NCI-H146 treated with DMSO at 0.1 percent for 48 hours (cell line): ENCODE measurements at regions not wholly inside any gene's neighbourhood (a gene's known extent, or its start where the extent isn't known, plus 50 kb on each side); places are given as distances from the start of the nearest gene placed in this dataset.

Experiments used
- DNase-seq: peaks from one replicate; lab custom pipeline; 2025; ENCODE audit not compliant: unreplicated experiment; lab: John Stamatoyannopoulos, UW

DNA sequence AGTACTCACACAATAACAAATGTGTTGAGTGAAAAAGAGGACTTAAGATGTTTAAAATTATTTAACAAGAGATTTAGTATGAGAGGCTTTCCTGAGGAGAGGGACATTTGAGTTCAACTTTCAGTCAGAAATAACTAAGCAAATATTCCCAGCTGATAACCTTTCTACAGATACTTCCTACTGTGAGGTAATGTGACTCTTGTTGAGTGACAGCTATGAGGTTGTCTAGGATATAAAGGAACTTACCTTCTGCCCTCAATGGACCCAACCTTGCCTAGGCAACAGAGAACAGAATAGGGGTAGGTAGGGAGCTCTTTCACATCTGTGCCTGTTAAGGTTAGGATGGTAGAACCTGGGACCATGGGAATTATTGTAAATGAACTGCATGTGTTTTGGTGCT, 54.7 kb downstream of the GLUD2 start:
- no peak for DNase-seq

DNA sequence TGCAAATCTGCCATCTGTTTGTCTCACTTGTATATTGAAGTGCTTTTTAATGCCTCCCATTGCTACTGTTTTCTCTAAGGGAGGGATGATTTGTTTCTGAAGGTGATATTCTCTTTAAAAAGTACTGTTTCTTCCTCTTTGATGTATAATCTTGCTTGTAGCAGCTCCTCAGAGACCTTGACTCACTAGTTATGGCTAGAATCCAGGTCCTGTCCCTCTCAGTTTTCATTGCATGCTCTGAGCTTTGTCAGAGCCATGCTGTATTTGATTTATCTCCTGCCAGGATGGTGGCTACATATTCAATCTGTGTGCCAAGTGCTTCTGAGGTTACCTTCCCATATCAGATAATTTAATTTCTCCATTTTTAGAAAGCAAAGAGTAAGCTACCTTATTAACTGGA, 56.0 kb downstream of the GLUD2 start:
- DNase-seq: no peak

DNA sequence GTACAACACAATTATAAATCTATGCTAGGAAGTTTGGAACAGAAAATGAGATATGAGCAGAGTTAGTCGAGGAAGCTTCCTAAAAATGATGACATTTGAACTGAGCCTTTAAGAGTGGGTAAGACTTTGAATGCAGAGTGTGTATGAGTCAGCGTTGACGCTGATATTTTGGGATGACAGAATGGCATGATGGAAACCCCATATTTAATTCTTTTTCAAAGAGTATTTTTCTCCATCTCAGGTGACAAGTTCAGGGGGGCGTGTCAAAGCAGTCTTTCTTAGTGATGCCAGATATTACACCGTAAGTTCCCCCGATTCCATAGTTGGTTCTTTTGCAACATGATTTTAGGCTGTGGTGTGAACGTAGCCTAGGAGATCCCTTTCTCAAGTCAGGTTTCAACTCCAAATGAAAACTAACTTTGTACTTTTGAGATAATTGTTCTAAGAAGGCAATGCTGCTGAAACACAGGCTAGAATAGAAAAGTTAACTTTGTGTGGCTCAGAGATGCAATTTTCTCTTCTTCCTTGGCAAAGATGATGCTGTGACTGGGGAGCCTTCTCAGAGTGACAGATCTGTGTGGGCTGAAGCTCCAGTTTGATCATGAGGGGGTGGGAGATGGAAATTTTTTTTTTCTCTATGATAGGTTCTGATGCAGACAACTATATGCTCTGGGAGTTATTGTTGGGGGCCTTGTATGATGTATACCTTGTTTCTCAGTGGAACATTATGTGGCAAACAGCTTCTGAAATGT, 59.2 kb downstream of the GLUD2 start:
- DNase-seq: no peak

DNA sequence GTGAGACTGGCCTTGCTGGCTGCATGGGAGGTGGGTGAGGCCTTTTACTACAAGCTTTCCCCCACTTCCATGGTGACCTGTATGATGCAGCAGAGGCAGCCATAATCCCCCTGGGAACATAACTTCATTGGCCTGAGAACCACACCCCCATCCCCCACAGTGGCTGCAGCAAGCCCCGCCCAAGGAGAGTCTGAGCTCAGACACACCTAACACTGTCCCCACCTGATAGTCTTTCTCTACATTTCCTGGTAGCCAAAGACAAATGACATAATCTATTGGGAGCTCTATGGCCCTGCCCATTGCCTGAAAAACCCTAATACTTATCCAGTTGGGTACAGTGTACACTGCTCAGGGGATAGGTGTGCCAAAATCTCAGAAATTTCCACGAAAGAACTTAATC, 62.6 kb downstream of the GLUD2 start:
- no peak for DNase-seq

DNA sequence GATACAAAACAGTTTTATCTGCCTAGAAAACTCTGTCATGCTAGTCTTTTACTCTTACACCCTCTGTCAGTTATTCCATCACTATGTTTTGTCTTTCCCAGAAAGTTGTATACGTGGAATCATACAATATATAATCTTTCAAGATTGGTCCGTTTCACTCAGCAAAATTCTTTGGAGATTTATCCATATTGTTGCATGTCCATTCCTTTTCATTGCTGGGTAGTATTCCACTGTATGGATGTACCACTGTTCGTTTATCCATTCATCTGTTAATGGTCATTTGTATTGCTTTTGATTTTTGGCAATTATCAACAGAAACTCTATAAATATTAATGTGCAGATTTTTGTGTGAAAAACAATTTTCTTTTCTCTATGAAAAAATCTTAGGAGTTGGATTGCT, 63.1 kb downstream of the GLUD2 start:
- DNase-seq: no peak

DNA sequence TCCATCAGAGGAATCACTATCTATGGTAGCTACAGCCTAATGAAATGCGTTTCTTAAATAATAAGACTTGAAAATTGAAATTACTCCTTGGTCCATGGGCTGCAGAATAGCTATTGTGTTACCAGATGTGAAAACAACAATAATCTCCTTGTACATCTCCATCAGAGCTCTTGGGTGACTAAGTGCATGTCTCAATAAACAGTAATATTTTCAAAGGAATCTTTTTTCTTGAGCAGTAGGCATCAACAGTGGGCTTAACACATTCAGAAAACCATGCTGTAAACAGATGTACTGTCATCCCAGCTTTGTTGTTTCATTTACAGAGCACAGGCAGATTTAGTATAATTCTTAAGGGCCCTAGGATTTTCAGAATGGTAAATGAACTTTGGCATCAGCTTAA, 67.3 kb downstream of the GLUD2 start:
- no peak for DNase-seq

DNA sequence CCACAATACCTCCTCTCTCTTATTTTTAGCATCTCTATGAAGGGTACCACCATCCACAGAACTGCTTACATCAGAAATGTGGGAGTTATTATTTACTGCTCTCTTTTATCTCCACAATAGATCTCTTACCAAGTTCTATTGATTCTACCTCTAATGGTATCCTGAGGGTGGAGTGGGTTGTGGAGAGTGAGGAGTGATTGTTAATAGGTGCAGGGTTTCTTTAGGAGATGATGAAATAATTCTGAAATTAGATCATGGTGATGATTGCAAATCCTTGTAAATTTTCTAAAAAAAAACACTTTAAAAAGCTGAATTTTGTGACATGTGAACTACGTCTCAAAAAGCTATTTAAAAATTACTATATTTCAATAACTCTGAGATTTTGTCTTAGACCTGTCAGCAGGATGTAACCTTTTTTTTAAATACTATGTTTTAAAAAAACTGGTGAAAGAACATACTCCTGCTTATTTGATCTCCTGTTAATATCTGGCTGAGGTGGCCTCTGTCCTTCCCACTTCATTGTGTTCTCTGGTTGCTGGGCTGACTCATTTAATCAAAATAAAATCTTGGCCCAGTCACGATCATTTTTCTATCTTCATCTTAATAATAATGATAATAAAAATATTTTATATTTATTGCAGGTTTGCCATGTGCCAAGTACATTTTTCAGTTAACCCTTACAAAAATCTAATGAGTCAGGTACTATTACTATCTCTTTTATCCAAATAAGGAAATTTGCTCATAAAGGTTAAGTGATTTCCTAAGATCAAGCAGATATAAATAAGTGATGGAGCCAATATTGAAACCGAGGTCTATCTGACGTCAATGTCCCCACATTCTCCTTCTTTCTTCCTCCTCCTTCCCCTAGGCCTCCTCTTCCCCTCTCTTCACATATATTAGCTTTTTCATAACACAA, 73.5 kb downstream of the GLUD2 start:
- no peak for DNase-seq

DNA sequence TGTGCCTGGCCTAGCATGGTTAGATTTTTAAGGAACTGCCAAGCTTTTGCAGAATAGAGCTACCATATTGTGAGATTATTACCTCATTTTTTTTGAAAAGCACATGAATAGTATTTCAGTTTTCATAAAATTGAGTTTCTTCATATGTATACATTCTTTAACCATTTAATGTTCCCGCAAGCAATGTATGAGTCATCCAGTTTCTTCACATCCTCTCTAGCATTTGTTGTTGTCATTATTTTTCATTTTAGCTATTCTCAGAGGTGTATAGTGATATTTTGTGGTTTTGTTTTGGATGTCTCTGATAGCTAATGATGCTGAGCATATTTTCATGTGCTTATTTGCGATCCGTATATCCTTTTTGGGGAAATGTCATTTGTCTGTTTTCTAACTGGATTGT, 74.9 kb downstream of the GLUD2 start:
- DNase-seq: no peak

DNA sequence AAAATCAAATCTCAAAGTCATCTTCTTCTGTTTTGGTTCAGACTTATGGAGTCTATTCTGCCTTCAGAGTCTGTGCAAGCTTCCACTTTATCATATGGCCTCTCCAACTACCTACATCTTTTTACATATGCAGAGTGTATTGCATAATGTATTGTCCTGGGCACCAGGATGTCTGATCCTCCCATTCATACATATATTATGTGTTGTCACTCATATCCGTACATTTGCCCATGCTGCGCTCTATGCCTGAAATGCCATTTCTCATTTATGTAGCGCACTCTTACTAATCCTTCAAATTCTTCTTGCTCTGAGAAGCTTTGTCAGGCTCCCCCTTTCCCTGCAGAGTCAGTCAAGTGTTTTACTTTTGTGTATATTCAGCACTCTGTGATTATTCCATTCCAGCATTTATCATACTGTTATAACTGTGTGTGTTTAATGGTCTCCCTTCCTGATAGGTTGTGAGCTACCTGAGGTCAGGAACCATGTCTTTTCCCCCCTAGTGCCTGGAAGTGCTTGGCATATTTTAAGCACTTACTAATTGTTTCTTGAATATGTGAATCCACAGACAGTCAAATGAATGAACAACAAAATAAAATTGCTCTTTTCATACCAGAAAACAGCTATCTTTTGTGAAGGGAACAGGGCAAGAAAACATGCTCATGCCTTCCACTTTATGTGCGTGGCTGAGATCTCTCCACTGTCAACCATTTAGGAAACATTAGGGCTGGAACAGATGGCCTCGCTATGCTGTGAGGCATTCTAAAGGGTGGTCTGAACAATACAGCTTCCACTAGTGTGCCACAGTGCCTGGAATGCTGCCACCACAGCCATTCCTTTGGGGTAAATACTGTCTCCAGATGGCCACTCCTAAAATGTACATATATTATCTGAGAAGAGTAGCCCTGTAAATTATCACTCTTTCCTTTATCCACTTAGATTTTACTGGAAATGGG, 81.8 kb downstream of the GLUD2 start:
- no peak for DNase-seq

DNA sequence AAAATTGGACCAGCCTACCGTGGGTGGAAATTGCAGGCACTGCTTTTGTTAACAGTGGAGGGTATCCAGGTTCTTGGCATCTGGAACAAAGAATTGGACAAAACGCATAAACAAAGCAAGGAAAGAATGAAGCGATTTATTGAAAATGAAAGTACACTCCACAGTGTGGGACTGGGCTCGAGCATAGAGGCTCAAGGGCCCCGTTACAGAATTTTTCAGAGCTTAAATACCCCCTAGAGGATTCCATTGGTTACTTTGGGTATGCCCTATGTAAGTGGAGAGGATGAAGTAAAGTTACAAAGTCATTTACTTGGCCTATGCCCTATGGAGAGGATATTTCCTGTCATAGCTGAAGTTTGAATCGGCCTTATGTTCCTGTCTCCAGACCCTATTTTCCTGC, 85.3 kb downstream of the GLUD2 start:
- no peak for DNase-seq

DNA sequence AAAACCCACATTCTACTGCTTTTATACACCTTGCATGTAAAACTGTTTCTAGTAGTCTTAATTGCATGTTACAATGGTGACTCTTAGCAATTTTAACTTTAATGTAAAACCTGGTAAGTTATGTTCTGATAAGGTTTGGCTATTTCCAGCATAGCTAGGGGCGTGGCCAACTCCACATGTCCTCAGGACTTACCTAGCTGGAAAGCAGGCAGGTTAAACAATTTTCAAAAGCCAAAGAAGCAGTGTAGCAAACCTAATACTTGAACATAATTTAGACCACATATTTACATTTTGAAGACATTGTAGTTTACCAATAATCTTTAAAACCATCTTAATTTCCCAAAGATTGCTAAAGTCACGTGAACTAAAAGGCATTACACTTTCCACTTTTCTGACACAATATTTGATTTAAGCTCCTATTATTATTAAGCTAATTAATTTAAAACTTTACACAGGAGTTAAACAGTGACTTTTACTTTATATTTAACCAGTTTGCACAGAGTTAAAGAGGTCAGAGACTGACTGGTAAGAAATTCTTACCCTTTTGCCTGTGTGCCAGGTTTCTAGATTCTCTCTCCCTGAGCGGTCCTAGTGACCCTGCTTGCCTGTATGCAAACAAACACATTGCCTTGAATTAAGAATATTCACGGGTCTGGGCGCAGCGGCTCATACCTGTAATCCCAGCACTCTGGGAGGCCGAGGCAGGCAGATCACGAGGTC, 88.2 kb downstream of the GLUD2 start:
- no peak for DNase-seq

DNA sequence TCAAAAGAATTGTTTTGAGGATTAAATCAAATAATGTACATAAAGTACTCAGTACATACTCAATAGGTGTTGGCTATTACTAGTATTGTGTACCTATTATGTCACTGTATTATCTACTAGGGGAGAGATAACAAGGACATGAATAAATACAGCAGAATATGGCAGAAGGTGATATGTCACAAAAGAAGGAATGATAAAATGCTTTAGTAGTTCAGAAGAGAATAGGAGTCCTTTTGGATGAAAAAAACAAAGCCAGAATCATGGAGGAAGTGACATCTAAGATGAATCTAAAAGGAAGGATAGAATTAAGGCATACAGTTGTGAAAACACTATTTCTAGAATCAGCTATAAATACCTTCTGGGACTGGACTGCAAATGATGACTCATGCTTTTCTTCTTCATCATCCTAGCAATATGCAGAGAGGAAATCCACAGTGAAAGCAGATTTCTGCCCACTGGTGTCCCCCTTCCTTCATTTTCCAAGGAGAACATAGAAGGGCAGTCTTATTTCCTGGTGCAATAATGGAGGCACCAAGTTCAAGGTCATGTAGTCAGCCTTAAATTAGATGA, 98.7 kb downstream of the GLUD2 start:
- DNase-seq: no peak

DNA sequence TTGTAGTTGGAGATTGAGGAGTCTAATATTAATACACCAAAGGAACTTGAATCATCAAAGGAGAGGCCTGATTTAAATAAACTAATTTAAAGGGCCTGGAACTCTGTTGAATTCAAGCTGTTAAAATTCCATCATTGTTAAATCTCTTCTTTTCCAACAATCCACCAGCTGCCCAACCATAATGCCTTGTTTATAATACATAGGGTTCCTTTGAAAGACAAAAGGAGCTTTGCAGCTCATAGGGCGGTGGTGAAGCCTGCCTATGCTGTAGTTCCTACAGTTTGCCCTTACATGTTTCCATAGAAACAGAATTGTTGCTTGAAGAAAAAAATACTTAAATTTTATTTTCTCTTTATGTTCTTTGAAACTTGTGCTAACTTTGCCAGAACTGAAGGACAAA, 102.8 kb downstream of the GLUD2 start:
- no peak for DNase-seq

DNA sequence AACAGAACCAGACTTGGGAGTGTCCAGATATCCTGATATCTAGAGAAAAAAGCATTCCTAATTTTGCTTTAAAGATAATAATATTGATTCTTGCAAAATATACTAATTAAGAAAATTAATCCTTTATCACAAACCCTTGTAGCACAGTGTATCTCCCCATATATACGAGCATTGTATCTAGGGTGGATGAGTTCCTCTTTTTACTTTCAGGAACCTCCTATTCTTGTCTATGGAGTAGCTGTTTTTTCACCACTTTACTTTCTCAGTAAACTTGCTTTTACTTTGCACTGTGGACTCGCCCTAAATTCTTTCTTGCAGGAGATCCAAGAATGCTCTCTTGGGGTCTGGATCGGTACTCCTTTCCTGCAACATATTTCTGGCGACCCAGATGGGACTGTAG, 103.9 kb downstream of the GLUD2 start:
- DNase-seq: no peak

DNA sequence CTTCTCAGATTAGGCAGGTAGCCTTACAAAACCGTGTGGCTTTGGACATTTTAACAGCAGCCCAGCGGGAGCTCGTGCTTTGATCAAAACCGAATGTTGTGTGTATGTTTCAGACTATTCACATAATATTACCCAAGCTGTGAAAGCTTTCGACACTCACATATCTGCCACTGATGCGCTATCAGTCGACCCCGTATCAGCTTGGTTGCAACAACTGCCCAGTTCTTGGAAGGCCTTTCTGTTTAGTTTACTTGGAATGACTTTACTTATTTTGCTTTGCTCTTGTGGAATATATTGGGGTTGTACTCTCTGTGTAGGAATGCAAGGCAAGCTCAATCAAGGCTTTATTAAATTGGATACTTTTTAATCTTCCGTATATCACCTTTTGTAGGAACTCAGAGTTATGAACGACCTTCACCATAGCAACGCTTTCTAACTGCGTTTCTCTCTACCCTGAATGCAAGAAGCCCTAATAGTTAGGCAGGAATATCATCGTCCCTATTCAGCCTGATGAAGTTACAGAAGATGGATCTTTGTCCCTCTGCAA, 107.5 kb downstream of the GLUD2 start:
- DNase-seq: no peak

DNA sequence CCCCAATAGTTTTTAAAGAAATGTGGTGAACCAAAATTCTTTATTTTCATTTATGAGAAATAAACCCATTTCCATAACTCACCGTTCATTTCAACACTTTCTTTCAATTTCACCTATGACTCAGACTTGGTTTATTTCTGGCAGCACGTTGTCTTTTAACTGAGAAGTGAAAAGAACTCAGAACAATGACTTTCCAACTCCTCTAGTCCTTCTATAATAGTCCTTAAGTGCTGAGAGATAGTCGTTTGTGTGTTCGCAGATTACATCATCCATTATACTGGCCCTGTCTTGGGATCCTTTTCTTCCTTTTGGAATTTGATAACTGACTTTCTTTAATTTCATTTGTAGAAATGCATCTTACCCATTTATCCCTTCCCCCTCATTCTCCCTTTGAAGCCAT, 113.6 kb downstream of the GLUD2 start:
- DNase-seq: no peak

DNA sequence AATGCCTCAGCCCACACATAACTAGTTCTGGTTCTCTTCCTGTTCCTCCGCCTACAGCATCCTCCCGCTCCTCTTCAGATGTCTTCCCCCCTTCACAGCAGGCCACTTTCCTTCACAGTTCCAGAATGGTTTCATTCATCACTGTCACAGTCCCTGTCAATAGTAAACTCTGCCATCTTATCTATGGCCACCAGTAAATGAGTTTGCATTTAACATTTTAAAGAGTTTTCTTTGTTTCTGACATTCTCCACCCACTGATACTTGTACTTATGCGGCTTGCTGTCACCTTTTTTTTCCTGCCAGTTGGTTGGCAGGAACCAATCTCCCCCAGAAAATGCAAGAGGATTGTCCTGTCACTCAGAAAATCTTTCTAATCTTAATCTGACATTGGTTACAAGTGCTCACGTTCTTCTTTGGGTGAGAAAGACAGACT, 114.1 kb downstream of the GLUD2 start:
- DNase-seq: no peak

DNA sequence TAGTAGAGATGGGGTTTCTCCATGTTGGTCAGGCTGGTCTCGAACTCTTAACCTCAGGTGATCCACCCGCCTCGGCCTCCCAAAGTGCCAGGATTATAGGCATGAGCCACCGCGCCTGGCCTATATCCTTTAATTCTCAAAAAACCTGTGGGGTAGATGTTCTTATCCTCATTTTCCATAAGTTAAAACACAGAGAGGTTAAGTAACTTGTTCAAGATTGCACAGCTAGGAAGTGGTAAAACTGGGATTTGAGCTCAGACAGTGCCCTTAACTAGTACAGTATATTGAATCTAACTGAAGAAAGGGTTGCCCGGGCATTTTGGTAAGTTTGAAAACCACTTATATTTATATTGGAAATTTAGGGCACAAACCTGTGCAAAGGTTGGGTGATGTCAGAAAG, 116.0 kb downstream of the GLUD2 start:
- no peak for DNase-seq

DNA sequence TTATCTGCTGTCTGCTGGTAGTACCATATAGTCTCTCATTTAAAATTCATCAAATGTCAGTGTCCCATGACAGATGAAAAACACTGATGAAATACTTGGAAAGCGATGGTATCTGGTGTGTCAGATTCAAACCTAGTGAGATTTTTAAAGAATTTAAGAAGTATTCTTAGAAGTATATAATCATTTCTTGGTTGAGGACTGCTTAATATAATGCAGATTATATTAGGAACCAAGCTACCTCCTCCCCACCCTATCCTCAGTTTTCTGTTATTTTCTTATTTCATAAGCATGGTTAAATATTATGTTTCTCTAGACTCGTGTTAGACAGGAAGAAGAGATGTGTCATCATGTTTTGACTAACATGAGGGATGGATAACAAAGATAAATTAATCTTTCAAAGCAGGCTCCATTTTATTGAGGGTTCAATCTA, 118.5 kb downstream of the GLUD2 start:
- no peak for DNase-seq
